CD4-positive, alpha-beta T cell treated with Interleukin-17A for 4 hours (primary cell): ENCODE measurements at regions not wholly inside any gene's neighbourhood (a gene's known extent, or its start where the extent isn't known, plus 50 kb on each side); places are given as distances from the start of the nearest gene placed in this dataset.

ENCODE experiments used
- DNase-seq: peaks from one replicate; pipeline ENCODE4 v3.0.0-alpha.2; 2020; ENCODE audit warnings: mixed read lengths

DNA sequence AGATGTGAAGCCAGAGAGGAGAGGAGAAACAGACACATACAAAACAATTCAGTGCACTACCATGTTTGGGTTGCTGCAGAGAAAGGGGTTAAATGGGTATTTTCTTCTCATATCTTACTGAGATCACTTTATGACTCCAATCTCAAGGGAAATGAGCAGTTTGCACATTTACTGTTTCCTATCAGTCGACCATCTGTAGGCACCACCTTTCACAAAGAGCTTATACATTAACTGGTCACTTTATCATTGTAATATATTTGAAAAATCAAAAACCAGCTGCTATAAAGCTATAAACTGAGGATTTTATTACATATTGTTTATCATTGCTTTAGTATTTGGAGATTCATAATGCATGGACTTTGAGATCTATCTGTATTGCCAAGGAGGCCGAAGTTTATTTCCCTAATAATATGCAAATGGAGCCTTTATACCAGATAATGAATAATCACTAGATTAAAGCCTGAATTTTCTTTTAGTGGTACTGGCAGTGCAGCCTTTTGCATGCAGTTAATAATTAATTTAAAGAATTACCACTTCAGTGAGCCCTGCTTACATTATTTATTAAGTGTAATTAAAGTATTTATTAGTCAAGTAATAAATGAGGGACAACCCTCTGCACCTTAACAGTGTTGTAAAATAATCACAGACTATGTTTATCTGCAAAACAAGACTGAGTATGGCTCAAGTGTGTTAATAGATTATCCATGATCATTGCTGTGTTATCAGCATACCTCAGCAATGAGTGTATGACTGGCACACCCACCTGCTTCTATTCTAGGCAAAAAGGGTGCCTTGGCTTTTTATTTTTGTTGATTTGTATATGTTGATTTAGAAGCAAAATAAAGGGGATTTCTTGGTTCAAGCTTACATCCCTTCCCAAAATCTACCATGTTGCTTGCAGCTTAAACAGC is 167.7 kb upstream of the SLC14A2 start:
- DNase-seq: no peak

DNA sequence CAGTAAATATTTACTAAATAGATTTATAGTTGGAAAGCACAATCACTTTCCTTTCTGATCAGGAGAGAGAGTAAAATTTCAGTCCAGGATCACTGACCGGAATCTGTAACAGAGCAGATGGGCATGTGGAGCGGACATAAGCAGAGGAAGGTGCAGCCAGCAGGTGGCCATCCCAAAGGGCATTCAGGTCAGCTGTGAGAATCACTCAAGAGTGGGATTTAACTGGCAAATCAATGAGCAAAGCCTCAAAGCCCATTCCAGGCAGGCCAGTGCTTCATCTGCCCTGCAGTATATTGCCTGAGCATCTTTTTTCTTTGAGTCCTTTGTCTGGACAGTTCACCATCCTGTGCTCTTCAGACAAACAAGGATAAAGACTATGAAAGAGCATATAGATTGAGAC is 166.4 kb upstream of the SLC14A2 start:
- no peak for DNase-seq

DNA sequence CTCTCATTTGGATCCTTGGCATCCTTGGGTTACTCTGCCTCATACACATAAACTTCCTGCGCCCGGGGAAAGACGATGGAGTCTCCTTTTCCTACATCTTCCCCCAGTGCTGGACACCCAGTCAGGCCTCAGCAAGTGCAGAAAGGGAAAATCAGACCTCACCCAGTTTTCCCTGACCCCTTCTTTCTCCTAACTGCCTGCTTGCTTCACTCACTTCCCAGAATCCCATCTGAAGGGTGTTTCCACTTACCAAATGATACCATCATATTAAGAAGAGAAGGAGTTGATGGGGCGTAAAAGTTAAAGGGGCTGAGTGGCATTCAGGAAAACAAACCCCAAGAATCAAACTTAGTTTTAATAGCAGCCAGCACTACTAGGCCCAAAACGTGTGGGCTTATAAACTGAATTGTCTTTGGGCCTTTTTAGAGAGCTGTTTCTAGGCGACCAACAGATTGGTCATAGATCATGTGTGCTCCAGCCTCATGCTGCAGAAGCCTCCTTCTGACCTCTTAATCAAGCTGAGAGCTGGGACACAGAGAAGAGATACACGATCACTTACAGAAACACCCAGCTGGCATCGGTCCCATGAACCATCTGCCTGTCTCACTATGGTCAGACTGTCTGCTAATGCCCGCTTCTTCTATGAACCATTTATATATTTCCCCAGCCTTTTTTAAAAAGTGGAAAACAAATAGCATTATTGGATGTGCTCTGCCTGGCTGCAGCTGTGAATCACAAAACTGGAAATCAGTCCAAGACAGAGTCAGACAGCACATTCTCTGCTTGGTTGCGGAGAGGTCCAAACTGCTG is 165.7 kb upstream of the SLC14A2 start:
- DNase-seq: no peak

DNA sequence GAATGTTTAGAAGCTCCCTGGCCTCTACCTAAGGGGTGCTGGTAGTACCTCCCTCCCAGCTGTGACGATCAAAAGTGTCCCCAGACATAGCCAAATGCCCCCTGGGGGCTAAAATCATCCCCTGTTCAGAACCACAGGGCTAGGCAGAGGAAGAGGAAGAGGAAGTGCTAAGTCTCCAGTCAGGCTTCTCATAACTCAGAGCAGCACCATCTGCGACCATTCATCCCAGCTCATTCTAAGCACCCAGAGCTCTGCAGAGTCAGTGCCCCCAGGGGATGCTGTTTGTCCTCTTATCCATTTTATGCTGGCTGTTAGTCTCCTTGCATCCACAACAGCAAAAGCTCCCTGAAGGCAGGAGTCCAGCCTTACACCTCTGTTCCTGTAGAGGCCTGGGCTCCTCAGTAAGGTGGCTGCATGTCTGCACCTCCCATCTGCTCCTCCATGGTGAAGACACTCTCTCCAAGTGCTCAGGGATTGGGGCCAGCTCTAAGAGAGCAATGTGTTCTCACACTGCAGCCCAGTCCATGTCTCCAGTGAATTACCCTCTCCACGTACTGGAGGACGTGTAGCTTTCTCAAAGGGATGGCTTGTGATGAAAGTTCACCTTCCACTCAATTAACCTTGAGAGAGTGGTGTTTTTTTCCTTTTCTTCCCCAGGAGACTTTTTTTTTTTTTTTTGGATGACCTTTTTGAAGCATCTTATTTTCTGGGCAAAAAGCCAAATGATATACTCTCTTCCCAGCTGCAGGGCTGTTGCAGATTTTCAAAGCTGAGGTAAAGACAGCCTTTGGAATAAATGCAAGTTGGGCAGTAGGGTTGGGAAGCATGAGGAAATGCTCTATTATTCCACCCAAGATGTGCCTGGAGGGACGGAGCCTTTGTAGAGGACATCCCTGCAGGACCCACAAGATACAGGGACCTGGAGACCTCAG is 158.9 kb upstream of the SLC14A2 start:
- DNase-seq: no peak

DNA sequence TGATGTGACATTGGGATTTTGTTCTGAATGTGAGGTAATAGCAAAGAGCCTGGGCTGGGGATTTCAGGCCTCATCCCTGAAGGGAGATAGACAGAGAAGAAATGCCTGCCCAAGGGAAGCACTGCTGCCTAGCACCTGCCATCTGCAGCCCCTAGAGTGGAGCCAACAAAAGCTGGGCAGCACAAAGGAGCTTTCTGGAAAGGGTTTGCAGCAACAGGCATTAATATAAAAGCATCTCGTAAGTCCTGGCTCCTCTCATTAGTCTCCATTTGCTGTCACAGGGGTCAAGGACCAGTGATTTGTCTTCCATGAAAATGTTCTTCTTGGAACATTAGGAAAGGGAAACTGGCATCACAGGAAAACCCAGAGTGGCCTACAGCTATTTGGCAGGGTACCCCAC is 157.2 kb upstream of the SLC14A2 start:
- no peak for DNase-seq

DNA sequence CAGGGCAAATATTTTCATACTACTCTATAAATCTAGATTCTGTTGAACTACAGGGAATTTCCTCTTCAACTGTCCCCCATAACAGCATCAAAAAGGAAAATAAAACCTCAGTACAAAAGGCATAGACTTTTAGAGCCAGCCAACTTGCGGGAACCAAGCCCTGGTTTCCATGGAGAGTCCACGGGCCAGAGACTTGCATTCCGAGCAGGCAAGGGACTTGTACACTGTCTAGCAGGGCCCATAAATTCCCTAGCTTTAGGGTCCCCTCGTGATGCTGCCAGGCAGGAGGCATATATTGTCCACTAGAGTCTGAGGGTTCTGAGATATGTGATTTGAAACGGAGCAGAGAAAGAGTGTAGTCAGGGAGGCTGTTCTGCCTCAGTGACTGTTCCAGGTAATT is 153.1 kb upstream of the SLC14A2 start:
- DNase-seq: no peak

DNA sequence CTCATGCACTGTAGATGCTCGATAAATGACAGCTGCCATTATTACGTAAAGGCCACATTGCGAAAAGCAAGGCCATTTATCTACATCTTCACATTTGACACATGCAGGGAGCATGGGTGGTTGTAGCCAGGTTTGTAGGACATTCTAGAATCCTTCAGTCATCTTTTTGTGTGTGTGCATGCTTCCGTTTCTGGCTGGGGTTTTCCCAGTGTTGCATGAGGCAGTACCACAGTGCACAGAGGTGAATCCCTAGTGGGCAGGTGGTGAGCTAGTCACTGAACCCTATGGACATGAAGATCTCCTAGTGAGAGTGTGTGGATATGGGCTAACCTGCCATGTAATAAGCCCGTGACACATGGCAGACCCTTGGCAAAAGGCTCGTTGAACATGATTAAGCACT is 151.8 kb upstream of the SLC14A2 start:
- no peak for DNase-seq

DNA sequence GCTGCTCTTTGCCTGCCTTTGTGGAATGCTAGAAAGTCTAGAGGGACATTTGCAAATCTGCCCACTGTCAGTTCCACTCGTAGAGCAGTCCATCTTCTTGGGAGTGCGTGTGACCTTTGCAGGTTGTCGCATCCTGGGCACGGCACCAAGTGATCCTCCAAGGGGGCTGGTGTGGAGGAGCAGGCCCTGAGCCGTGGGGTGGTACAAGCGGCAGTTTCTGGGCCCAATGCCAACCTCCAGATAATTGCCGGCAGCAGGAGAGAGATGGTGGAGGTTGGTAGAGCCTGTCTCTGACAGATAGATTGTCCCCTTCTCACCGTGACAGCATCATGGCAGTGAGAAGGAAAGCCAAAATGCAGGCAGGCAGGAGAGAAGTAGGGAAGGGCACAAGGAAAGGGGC is 150.7 kb upstream of the SLC14A2 start:
- no peak for DNase-seq

DNA sequence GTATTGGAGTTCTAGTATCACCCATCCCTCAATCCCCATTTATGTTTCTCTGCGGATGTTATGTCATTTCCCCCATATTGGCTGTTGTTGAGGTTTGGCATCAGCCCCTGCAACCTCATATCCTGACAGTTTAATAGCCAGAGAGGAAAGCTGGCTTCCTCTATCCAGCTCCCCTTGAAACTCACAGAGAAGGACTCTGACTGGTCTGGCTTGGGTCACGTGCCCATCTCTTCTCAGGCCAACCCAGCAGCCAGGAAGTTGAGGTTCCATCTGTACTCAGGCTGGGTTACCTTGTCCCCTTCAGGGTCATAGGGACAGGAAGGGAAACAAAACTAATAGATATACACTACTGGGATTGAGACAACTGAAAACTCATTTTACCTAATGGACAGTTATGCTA is 148.0 kb upstream of the SLC14A2 start:
- DNase-seq: no peak

DNA sequence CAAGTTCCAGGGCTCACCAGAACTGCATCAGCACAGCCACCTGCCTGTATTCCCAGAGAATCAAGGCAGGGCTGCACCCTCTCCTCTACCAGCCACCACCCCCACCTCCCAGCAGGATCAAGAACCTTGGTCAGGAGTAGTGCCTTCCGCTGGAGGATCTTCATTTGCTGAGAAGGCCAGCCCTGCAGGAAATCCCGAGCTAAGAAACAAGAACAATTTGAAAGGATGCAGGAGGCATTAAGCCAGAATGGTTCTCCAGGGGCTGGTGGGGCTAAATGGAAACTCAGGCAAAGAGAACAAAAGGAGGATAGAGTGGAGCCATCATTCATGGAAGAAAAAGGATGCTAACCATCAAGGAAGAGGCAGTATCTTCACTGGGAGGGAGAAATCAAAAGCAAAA is 147.3 kb upstream of the SLC14A2 start:
- no peak for DNase-seq

DNA sequence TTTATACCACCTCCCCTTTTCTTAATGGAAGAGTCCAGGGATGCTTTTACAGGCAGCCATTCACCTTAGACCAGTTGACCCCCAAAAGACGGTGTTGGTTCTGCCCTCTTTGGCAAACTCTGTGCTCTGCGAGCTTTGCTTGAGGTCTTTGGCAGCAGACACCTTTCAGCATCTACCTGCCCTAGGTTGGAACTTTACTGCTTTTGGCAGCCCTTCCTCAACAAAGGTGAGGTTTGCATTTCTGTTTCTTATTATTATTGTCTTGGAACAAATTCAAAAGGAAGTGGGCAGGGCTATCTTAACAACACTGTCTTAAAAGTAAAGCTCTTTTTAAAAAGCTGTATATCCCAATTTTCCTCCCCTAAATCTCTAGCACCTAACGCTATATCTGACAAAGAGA is 136.4 kb upstream of the SLC14A2 start:
- no peak for DNase-seq

DNA sequence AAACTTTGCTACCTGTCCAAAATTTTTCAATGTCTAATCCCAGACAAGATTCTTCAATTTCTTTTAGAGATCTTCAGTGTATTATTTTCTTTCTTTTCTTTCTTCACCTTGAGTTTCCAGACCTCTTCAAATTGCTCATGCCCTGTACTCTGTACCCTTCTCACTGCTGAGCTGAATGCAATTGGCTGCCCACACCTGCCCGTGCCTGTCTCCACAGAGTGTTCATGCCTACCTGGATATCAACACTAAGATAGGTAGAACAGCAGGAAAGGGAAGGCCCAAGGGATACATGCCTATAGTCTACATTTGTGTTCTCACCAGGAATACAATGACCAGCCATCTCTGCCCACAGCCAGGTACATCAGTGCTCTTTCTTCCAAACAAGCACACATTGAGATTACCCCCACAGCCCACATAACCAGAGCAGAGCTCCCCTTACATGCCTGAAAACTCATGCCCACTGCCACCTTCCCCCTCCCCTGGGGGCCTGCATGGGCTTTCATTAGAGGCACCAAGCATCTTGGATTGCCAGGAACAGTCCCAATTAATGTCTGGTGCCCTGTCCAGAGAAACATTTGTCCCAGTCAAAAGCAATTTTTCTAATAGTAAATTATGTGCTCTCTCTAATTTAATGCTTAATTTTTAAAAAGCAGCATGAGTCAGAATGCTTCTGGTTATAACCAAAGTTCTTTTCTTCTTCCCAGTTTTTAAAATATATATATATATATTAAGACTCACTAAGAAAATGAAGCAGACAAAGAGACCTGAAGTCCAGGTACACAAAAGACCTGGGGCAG is 134.9 kb upstream of the SLC14A2 start:
- DNase-seq: no peak

DNA sequence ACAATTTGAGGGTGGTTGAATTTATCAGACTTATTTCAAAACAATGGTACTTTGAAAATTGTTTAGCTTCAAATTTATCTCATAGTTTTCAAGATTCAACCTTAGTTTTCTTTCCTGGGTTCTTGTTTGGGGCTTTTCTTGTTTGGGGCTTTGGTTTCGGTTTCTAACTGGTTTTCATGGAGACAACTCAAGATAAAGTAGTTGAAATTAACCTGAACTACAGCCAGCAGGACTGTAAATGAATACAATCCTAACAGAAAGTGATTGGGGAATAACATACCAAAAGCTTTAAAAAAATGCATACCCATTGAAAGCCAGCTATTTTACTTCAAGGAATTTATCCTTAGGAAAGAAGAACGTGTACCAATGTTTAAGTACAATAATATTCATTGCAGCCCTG is 133.5 kb upstream of the SLC14A2 start:
- DNase-seq: no peak

DNA sequence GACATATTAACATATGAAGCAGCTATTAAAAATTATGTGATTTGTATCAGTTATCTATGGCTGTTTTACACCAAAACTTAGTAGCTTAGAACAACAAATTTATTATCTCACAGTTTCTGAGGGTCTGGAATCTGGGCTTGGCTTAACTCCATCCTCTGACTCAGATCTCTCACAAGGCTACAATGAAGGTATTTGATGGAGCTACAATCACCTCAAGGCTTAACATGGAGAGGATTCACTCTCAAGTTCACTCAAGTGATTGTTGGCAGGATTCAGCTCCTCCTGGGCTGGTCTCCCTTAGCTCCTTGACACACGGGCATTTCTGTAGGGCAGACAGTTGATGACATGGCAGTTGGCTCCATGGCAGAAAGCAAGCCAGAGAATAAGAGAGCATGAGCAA is 133.0 kb upstream of the SLC14A2 start:
- no peak for DNase-seq

DNA sequence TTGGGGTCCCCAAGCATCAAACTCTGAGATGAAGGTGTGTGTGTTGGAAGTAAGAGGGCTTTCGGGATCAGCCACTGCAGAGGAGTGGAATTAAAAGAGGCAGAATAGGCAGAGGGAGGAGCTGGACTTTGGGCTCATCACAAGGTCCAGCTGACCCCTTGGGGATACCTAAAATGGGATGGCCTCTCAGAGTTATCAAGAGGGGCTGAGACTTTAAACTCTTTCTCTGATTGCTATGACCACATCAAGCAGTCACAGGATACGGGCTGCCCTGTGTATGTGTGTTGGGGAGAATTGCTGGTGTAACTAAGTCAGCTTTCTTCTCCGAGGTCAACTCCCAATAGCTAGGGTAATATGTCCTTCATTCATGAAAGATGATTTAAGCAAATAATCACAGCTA is 127.7 kb upstream of the SLC14A2 start:
- no peak for DNase-seq

DNA sequence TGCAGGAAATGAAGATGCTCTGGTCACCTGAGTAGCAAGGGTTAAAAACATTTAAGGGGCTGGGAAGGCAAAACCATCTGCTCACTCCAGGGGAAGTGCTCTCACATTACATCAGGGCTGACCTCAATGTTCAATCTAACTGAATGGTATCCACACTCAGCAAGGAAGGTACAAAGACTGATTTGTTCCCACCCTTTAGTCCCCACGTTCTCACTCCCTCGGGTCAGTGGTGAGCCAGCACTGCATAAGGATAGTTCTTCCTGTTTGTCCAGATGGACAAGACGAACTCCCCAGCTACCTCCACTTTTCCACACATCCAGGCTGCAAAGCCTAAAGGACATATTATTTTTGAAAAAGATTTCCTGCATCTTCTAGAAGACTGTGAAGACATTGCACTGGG is 126.6 kb upstream of the SLC14A2 start:
- DNase-seq: no peak

DNA sequence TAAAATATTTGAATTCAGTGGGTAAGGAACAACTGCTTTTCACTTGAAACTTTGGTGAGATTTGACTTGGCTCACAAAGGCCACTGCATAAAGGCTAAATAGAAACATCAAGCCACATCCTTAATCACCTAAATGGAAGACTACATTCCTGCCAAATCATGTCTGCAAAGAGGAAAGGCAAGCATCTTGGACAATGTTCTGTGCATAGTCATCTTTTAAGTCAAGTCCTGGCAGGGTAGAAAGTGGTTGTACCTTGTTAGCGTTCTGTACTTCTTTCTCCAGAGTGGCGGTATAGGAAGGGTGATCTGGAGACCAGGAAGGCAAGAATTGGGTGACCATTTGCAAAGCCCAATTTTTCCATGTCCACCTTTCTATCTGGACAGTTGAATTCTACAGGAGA is 121.4 kb upstream of the SLC14A2 start:
- DNase-seq: no peak

DNA sequence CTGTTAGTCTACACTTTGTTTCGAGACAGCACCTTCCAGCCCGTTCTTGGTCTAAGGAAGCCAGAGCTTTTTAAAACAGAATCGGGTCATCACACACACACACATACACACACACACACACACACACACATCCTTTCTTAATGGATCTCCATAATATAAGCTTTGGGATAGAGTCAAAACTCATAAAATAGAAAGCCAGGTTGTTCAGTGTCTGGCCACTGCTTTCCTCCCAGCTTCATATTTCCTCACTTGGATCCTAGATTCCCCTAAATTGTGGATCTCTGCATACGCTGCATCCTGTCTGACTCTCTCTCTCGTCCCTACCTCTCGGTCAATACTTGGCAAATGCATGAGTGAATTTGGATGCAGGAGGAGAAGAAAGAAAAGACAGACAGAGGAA is 120.5 kb upstream of the SLC14A2 start:
- DNase-seq: no peak

DNA sequence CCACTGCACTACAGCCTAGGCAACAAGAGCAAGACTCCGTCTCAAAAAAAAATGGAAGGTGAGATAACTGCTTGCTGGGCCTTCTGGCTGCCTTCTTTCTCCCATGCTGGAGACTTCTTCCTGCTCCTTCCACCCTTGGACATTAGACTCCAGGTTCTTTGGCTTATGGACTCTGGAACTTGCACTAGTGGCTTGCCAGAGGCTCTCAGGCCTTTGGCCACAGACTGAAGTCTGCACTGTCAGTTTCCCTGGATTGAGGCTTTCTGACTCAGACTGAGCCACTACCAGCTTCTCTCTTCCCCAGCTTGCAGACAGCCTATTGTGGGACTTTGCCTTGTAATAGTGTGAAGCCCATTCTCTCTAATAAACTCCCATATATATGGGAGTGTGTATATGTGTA is 118.5 kb upstream of the SLC14A2 start:
- no peak for DNase-seq

DNA sequence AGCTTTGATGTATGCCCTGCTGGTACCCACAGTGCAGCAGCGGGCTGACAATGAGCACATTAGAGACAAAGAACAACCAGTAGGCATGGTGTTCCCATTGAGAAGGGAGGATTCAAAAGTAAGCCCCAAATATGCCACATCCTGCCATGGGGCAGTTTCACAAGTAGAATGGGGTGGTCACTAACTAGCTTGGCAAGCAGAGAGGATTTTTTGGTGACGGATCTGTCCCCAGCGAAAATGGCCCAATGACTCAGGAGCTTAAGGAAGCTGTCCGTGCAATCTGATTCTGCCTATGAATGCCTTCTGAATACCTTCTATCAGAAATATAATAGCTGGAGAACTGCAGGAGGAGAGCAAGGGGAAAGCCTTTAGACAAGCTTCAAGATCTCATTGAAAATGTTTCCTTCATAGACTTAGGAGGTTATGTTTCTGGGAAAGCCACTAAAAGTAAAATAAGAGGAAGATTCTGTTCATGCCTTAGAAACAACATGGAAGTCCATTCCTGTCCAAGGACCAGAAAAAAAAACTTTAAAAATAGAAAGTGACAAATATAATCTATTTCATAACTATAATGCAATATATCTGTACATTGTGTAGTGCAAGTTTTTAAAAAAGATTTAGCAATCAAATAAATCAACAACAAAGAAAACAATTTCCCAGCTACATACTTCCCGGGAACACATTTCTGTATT is 117.5 kb upstream of the SLC14A2 start:
- DNase-seq: no peak

DNA sequence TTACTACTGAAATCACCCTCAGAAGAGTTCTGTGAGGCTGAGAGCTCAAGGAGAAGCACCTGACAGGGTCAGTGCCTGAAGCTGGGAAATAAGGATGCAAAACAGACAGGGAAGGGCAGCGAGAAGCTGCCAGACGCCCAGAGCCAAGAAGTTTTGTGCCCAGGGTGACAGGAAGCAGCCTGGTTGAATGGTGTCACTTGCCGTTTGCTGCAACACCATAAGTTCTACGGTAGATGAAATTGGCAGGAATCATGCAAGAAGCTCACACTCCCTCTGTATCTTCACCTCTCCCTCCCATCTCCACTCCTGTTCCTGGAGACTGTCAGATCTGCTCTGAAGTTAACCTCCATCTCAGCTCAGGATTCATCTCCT is 117.0 kb upstream of the SLC14A2 start:
- no peak for DNase-seq

DNA sequence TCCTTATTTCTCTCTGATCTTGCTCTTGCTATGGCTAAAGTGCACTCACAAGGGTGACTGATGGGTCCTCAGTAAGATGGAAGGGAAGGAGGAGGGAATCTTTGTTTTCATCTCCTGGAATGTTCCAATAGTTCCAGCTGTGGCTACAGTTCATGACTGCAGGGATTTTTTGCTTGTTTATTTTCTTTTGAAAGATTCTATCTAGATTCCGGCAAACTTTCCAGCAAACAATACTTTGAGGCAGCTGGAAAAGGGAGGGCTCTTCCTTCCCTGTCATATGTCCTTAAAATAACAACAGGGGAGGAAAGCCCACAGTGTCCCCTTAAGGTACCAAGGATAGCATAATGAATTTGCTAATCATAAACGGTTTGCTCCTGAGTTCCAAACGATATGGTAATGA is 111.3 kb upstream of the SLC14A2 start:
- DNase-seq: no peak
